ENCODE measurements at regions not wholly inside any gene's neighbourhood (a gene's known extent, or its start where the extent isn't known, plus 50 kb on each side); places are given as distances from the start of the nearest gene placed in this dataset.

- in situ Hi-C loops (cut with HindIII; ENCODE audit: extremely low pct_ligation_motif_present, low pct_unique_long_range_greater_than_20kb) (no loop called here), intact Hi-C loops (cut with micrococcal nuclease; ENCODE audit: unreplicated experiment) (no loop called here)
- Histone ChIP-seq H3K79me2 (ENCODE audit: insufficient read depth, low read length) (no peaks in the 10 kb centered on the region), H3K27me3 (ENCODE audit: control insufficient read depth in 1 of 2, insufficient read depth in 2 of 2, low read length in 2 of 2) (no peaks in the 10 kb centered on the region), H3K27ac (ENCODE audit: extremely low read length, insufficient read depth, low read length) (no peak overlapping the region), H3K4me1 (ENCODE audit: insufficient read depth, low read length) (no peaks in the 10 kb centered on the region), H3K4me2 (ENCODE audit: low read depth, low read length) (no peak overlapping the region), H3K9ac (ENCODE audit: insufficient read depth, low read depth, low read length) (no peak overlapping the region), H2AFZ (ENCODE audit: low read length) (no peak overlapping the region), H3K9me3 (ENCODE audit: low read length) (no peaks in the 10 kb centered on the region), H3K4me3 (replicated peaks in 1 of 3; ENCODE audit: insufficient read depth in 1 of 3, low read depth in 2 of 3, low read length in 3 of 3) (no peak overlapping the region), H3K36me3 (replicated peaks in 1 of 2; ENCODE audit: control insufficient read depth in 1 of 2, insufficient read depth in 2 of 2, low read length in 2 of 2) (no peaks in the 10 kb centered on the region), H4K20me1 (ENCODE audit: insufficient read depth, low read length) (no peaks in the 10 kb centered on the region)
- POLR2A ChIA-PET = no interaction called here
- no TSS peak for BruUV-seq (replicated peaks)
- no peak for TF ChIP-seq ZNF576 (CRISPR knock-in tag; IDR thresholded peaks at IDR 0.05)
- no peak for TF ChIP-seq SIN3B (IDR thresholded peaks at IDR 0.05; ENCODE audit: low read length)
- no peak for TF ChIP-seq ZNF558 (CRISPR knock-in tag; IDR thresholded peaks at IDR 0.05; ENCODE audit: borderline replicate concordance)
- no peak for TF ChIP-seq ZNF44 (CRISPR knock-in tag; IDR thresholded peaks at IDR 0.05)
- TF ChIP-seq GABPA (IDR thresholded peaks at IDR 0.05; ENCODE audit: low read depth, low read length) = no peak
- TF ChIP-seq GABPA (CRISPR knock-in tag; IDR thresholded peaks at IDR 0.05; ENCODE audit: low read depth) = no peak
- no peak for TF ChIP-seq NCOA1 (CRISPR knock-in tag; IDR thresholded peaks at IDR 0.05)
- no peak for TF ChIP-seq ATF7-NPFF (CRISPR knock-in tag; IDR thresholded peaks at IDR 0.05; ENCODE audit: low read depth)
- no peak for TF ChIP-seq TRAFD1 (CRISPR knock-in tag; IDR thresholded peaks at IDR 0.05; ENCODE audit: borderline replicate concordance)
- TF ChIP-seq ZFP82 (CRISPR knock-in tag; IDR thresholded peaks at IDR 0.05; ENCODE audit: borderline replicate concordance) = no peak
- TF ChIP-seq NFRKB (IDR thresholded peaks at IDR 0.05) = no peak
- no peak for TF ChIP-seq MAFG (CRISPR knock-in tag; IDR thresholded peaks at IDR 0.05)
- TF ChIP-seq KMT2A (CRISPR knock-in tag; IDR thresholded peaks at IDR 0.05) = no peak
- no peak for TF ChIP-seq ZNF652 (CRISPR knock-in tag; IDR thresholded peaks at IDR 0.05; ENCODE audit: borderline replicate concordance, low read depth)
- TF ChIP-seq ZNF224 (CRISPR knock-in tag; IDR thresholded peaks at IDR 0.05) = no peak
- no peak for TF ChIP-seq SSRP1 (CRISPR knock-in tag; IDR thresholded peaks at IDR 0.05)
- no peak for TF ChIP-seq ZNF20 (CRISPR knock-in tag; IDR thresholded peaks at IDR 0.05)
- no peak for TF ChIP-seq BCLAF1 (IDR thresholded peaks at IDR 0.05)
- TF ChIP-seq HES4 (CRISPR knock-in tag; IDR thresholded peaks at IDR 0.05; ENCODE audit: borderline replicate concordance) = no peak
- TF ChIP-seq KMT2B (CRISPR knock-in tag; IDR thresholded peaks at IDR 0.05) = no peak
- CTCF ChIA-PET (ENCODE audit: low intra/inter-chr PET ratio, low total read pairs) = no interaction called here
- no peak for FAIRE-seq
- WGBS (ENCODE audit: low lambda C conversion rate) = 39% methylated on average over 5 of the region's 5 CpGs
- ATAC-seq = no peak
- no peak for DNase-seq (ENCODE audit: low spot score)
Measured at GRCh38 chr6:14995208-14995607, 250.7 kb upstream of the JARID2 start.

Data from HepG2 (cell line).